ENCODE measurements at regions not wholly inside any gene's neighbourhood (a gene's known extent, or its start where the extent isn't known, plus 50 kb on each side); places are given as distances from the start of the nearest gene placed in this dataset.
"Not testable (repeated sequence)": the region's sequence is repeated elsewhere in the genome, so short reads cannot be mapped to it uniquely, and the experiment has no call there.

- not testable (repeated sequence) for DNase-seq
Measured at GRCh38 chr16:13336907-13337881, 435.8 kb downstream of the SHISA9 start.

GRCh38 chr16:13338044-13338443, 436.6 kb downstream of the SHISA9 start:
- DNase-seq, result no peak

GRCh38 chr16:13342675-13343074, 441.3 kb downstream of the SHISA9 start:
- DNase-seq, result no peak

GRCh38 chr16:13344001-13344400, 442.6 kb downstream of the SHISA9 start:
- DNase-seq, result no peak

GRCh38 chr16:13348416-13348815, 447.0 kb downstream of the SHISA9 start:
- DNase-seq, result no peak

- no peak for DNase-seq
Measured at GRCh38 chr16:13350000-13350399, 448.6 kb downstream of the SHISA9 start.

GRCh38 chr16:13351181-13351580, 449.8 kb downstream of the SHISA9 start:
- no peak for DNase-seq

GRCh38 chr16:13351601-13352217, 450.3 kb downstream of the SHISA9 start:
- DNase-seq, result no peak

- DNase-seq, result not testable (repeated sequence)
Measured at GRCh38 chr16:13352796-13353195, 451.4 kb downstream of the SHISA9 start.

- DNase-seq, result not testable (repeated sequence)
Measured at GRCh38 chr16:13357842-13358241, 456.4 kb downstream of the SHISA9 start.

GRCh38 chr16:13359835-13360234, 458.4 kb downstream of the SHISA9 start:
- no peak for DNase-seq

GRCh38 chr16:13372421-13372820, 471.0 kb downstream of the SHISA9 start:
- no peak for DNase-seq

- no peak for DNase-seq
Measured at GRCh38 chr16:13376174-13376573, 474.8 kb downstream of the SHISA9 start.

- no peak for DNase-seq
Measured at GRCh38 chr16:13377143-13377542, 475.7 kb downstream of the SHISA9 start.

- DNase-seq, result no peak
Measured at GRCh38 chr16:13378151-13378550, 476.8 kb downstream of the SHISA9 start.

- no peak for DNase-seq
Measured at GRCh38 chr16:13379266-13379665, 477.9 kb downstream of the SHISA9 start.

- DNase-seq, result not testable (repeated sequence)
Measured at GRCh38 chr16:13385156-13386040, 484.0 kb downstream of the SHISA9 start.

GRCh38 chr16:13390093-13390985, 488.9 kb downstream of the SHISA9 start:
- DNase-seq, result no peak

GRCh38 chr16:13390986-13391305, 489.5 kb downstream of the SHISA9 start:
- no peak for DNase-seq

- DNase-seq, result no peak
Measured at GRCh38 chr16:13391337-13391736, 489.9 kb downstream of the SHISA9 start.

GRCh38 chr16:13392341-13392740, 490.9 kb downstream of the SHISA9 start:
- DNase-seq, result no peak

- DNase-seq, result no peak
Measured at GRCh38 chr16:13393816-13394215, 492.4 kb downstream of the SHISA9 start.
